ENCODE measurements at regions not wholly inside any gene's neighbourhood (a gene's known extent, or its start where the extent isn't known, plus 50 kb on each side); places are given as distances from the start of the nearest gene placed in this dataset.

DNA sequence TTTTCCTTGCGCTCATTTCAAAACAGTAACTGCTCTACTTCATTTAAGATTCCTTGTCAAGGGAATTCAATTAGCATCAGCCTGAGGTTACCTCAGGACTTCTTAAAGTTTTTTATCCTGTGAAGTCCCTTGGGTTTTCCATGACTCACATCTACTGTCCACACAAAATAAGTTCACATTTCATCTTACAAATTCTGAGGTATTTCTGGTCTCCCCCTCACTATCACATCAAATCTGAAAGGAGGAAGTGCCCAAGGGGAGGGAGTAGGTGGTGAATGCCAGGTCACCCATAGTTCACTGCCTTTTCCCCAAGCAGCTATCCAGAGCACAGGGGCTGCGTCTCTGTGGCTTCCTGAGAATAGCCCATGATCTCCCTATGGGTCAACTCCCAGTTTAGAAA, 227.1 kb upstream of the NREP start:
- TF ChIP-seq POLR2A (IDR thresholded peaks at IDR 0.05), result no peak
- TF ChIP-seq, protein P1, sequence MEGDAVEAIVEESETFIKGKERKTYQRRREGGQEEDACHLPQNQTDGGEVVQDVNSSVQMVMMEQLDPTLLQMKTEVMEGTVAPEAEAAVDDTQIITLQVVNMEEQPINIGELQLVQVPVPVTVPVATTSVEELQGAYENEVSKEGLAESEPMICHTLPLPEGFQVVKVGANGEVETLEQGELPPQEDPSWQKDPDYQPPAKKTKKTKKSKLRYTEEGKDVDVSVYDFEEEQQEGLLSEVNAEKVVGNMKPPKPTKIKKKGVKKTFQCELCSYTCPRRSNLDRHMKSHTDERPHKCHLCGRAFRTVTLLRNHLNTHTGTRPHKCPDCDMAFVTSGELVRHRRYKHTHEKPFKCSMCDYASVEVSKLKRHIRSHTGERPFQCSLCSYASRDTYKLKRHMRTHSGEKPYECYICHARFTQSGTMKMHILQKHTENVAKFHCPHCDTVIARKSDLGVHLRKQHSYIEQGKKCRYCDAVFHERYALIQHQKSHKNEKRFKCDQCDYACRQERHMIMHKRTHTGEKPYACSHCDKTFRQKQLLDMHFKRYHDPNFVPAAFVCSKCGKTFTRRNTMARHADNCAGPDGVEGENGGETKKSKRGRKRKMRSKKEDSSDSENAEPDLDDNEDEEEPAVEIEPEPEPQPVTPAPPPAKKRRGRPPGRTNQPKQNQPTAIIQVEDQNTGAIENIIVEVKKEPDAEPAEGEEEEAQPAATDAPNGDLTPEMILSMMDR (IDR thresholded peaks at IDR 0.05 in 4 of 5, conservative IDR thresholded peaks at IDR 0.05 in 1 of 5), result no peak
